Liver (tissue), 3 donors: ENCODE measurements at regions not wholly inside any gene's neighbourhood (a gene's known extent, or its start where the extent isn't known, plus 50 kb on each side); places are given as distances from the start of the nearest gene placed in this dataset.

Source experiments
- CTCF ChIP-seq: fragments of 150-350 bp; IDR thresholded peaks from 2 replicates; pipeline ENCODE4 v1.5.1; 2017; ENCODE audit warnings: improper control_type of control experiment, low read depth, low read length; ENCODE audit not compliant: missing input control
- EGR1 ChIP-seq, 2 donors: IDR thresholded peaks; 2 replicates each; pipeline ENCODE4 v1.6.1; 2016 to 2018; ENCODE audit warnings: antibody characterized with exemption in 2 of 2, low read depth in 2 of 2
- FOXA2 ChIP-seq: IDR thresholded peaks from 2 replicates; pipeline ENCODE4 v1.6.1; 2016; ENCODE audit warnings: antibody characterized with exemption
- GABPA ChIP-seq, 2 donors: IDR thresholded peaks in 1 of 2; conservative IDR thresholded peaks in 1 of 2; 2 replicates each; pipeline ENCODE4 v1.6.1; 2016; ENCODE audit warnings: antibody characterized with exemption in 2 of 2, mild to moderate bottlenecking in 1 of 2, moderate library complexity in 1 of 2
- MAX ChIP-seq: IDR thresholded peaks from 2 replicates; pipeline ENCODE4 v1.6.1; 2016; ENCODE audit warnings: antibody characterized with exemption
- RAD21 ChIP-seq, 2 donors: IDR thresholded peaks; 2 replicates each; pipeline ENCODE4 v1.6.1; 2016; ENCODE audit warnings: antibody characterized with exemption in 2 of 2, mild to moderate bottlenecking in 2 of 2
- RXRA ChIP-seq, 2 donors: IDR thresholded peaks; 2 replicates each; pipeline ENCODE4 v1.6.1; 2017 to 2018; ENCODE audit warnings: antibody characterized with exemption in 2 of 2, mild to moderate bottlenecking in 1 of 2
- TAF1 ChIP-seq: conservative IDR thresholded peaks from 2 replicates; pipeline ENCODE4 v1.6.1; 2016; ENCODE audit warnings: antibody characterized with exemption, mild to moderate bottlenecking
- ZBTB33 ChIP-seq: IDR thresholded peaks from 2 replicates; pipeline ENCODE4 v1.6.1; 2016; ENCODE audit warnings: antibody characterized with exemption
- donor health status: healthy.
- donor health status: healthy.

GRCh38 chr10:78420946-78421735 is 387.5 kb downstream of the RPS24 start:
- TF ChIP-seq CTCF = no peak
- TF ChIP-seq RXRA (IDR thresholded peaks at IDR 0.05) = no peak
- TF ChIP-seq ZBTB33 = no peak
- no peak for TF ChIP-seq RAD21 (IDR thresholded peaks at IDR 0.05)
- no peak for TF ChIP-seq TAF1
- no peak for TF ChIP-seq EGR1 (IDR thresholded peaks at IDR 0.05; ENCODE audit: low read depth in 2 of 2)
- no peak for TF ChIP-seq MAX
- no peak for TF ChIP-seq GABPA (IDR thresholded peaks at IDR 0.05 in 1 of 2, conservative IDR thresholded peaks at IDR 0.05 in 1 of 2)
- TF ChIP-seq FOXA2 = no peak
